SU-DHL-6 (cell line): ENCODE measurements at regions not wholly inside any gene's neighbourhood (a gene's known extent, or its start where the extent isn't known, plus 50 kb on each side); places are given as distances from the start of the nearest gene placed in this dataset.

Source experiments
- CTCF ChIP-seq: fragments of 200-600 bp; sonication (generic); IDR thresholded peaks from one replicate; pipeline ENCODE4 v1.5.1; 2017; ENCODE audit warnings: antibody characterized with exemption, mild to moderate bottlenecking, low read length, moderate library complexity; ENCODE audit not compliant: insufficient read depth, poor library complexity, severe bottlenecking
- EZH2phosphoT487 ChIP-seq: fragments of 200-600 bp; sonication (generic), shearing (Covaris generic); conservative IDR thresholded peaks from 2 replicates; pipeline ENCODE4 v1.6.1; 2018; ENCODE audit warnings: mild to moderate bottlenecking, antibody characterized with exemption, low read length, moderate library complexity, mixed read lengths

GRCh38 chr20:55251170-55251569 is 754.1 kb downstream of the CBLN4 start:
- no peak for TF ChIP-seq CTCF
- TF ChIP-seq EZH2phosphoT487, result no peak
